GM19238 (cell line): ENCODE measurements at regions not wholly inside any gene's neighbourhood (a gene's known extent, or its start where the extent isn't known, plus 50 kb on each side); places are given as distances from the start of the nearest gene placed in this dataset.
"Not testable (repeated sequence)": the region's sequence is repeated elsewhere in the genome, so short reads cannot be mapped to it uniquely, and the experiment has no call there.

Experiments used
- DNase-seq: peaks from one replicate; pipeline ENCODE4 v3.0.0; 2011; ENCODE audit warnings: low spot score; ENCODE audit not compliant: insufficient read length

DNA sequence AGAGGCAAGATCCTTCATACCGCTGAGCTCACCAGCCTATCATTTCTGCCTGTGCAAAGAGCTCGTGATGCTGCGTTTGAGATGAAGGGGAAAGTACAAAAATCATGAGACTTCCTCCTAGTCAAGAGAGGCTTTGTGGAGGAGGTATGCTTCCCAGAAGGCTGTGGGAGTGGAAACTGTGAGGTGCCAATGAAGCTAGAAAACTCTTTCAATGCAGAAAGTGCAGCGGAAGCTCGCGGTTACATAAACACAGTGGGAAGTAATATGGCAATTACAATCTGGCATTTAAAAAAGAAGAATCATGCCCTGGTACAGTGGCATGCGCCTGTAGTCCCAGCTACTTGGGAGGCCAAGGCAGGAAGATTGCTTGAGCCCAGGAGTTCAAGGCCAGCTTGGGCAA is 134.8 kb downstream of the EHF start:
- DNase-seq = no peak

DNA sequence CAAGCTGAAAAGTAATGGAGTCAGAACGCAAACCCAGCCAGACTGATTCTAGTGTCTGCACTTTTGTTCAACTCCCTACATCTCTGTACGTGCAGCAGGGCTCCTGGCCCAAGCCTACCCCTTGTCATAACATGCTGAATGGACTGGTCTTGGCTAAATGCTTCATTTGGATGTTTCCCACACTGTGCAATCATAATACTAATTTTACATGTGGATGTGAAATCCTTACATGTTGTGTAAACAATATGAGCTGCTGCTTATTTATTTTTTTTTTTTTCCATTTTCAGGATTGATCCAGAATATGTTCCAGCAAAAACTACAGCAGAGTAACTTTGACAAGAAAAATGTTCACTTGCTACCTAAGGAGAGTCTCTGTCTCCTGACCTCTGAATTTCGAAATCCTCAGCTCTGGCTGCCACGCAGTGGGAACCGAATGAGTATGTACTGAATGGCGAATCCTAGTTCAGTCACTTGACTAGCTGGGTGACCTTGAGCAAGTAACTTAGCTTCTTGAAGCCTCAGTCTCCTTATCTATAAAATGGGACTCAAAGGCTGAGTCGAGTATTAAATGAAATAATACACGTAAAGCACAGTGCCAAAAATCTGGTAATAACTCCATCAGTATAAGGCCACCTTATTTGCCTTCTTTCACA is 133.4 kb downstream of the EHF start:
- DNase-seq = no peak

GRCh38 chr11:34750692-34751405 is 130.0 kb downstream of the EHF start:
- no peak for DNase-seq

DNA sequence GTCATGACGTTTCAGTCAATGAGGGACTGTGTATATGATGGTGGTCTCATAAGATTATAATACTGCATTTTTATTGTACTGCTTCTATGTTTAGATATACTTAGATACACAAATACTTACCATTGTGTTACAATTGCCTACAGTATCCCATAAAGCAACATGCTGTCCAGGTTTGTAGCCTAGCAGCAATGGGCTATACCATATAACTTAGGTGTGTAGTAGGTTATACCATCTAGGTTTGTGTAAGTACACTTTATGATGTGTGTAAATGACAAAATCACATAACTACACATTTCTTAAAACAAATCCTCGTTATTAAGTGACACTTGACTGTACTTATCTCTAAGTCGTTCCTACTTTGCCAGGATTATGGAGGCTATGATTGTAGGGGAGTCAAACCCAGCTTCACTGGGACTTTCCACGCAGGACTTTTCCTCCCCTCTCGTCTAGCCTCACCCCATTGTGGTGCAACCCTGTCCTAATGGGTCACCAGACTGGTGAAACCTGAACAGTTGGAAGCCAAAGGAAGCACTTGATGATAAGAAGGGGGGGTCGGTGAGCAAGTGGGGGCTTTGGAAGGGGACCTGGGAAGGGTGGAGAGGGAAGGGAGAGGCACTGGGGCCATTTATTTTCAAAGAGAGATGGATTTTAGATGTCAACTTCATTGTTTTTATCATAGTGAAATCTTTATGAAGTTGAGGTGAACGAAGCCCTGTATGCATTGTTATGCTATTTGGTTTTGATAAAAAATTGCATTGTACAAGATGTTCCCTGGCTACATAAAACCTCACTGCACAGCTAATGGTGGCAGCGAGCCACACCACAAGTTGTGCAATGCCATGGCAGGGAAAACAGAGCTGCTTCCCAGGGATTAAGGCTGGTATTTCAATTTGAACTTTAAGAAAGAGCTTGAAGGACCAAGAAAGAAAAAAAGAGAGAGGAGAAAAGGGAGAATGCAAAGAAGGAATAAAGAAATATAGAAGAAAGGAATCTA is 129.1 kb downstream of the EHF start:
- DNase-seq = no peak

GRCh38 chr11:34748036-34748435 is 127.1 kb downstream of the EHF start:
- no peak for DNase-seq

DNA sequence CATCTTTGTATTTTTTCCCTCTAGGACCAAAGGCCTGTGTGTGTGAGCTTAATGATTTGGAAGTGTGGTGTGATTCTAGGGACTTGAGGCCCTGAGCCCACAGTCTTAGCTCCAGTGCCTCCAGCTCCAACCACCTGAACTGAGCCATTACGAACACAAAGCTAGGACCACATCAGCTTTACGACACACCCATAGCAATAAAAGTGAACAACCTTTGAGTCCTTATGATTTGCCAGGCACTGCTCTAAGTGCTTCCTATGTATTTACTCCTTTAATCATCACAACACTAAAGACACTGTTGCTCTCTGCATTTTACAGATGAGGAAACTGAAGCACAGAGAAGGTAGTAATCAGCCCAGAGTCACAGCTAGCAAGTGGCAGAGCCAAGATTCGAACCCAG is 126.4 kb downstream of the EHF start:
- no peak for DNase-seq

DNA sequence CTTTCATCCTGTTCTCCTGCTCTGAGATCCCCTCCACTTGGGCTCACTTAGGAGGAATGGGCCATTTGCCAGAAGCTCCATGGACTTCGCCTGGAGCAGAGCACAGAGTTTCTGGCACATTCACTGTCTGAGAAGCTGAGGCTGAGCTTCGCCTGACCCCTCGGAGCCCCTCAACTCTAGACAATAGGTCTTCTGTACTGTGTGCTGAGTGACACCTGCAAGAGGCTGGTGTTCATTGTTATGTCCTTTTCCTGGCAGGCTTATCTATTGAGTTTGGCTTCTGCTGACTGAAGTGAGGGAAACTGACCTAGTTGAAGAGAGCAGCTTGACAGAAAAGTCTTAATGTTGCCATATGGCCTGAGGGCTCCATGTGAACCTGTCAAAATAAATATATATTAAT is 124.3 kb downstream of the EHF start:
- no peak for DNase-seq

DNA sequence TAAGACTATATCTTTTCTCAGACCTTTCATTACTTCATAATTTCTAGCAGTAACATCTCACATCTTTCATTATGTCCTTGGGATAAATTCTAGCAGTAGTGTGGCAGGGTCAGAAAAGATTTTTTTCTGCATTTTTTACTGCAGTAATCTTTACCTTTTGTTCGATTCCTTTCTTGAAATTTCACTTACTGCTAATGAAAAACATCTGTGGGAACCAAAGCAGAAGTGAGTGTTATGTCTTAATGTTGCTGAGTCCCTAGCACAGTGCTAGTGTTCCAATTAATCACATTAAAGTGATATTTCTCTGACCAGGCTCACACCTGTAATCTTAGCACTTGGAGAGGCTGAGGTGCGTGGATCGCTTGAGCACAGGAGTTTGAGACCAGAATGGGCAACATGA is 123.6 kb downstream of the EHF start:
- no peak for DNase-seq

- no peak for DNase-seq
Measured at GRCh38 chr11:34738237-34738636, 117.3 kb downstream of the EHF start.

DNA sequence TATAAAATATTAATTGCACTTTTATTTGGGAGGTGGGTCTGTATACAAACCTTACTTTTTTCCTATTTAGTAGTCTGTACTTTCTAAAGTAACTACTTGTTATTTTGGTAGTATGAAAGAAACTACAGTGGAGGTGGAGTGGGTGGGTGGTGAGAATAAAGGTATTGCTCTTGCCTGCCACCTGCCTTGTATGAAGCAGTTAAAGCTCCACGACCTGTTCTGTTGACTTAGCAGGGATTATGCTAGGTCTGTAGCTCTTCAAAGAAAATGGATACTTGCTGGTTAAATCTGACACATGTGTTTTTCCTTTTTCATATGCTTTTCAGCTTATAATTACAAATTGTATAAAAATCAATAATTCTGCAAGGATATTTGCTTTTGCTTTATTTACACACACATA is 111.9 kb downstream of the EHF start:
- no peak for DNase-seq

DNA sequence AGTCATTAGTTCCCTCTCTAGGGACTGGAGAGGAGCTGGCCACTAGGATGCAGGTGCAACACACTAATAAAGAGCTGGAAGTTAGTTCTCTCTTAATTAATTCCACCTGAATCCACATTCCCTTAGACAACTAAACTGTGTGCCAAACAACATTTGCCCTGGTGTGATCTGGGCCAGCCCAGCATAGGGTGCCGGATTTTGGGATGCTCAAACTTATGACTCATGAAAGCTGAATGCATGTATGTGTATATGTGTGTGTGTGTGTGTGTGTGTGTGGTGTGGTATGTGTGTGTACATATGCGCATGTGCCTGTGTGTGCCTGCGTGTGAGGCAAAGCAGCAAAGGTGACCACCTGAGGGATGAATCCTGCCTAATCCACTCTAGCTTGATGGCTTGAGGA is 110.7 kb downstream of the EHF start:
- no peak for DNase-seq

DNA sequence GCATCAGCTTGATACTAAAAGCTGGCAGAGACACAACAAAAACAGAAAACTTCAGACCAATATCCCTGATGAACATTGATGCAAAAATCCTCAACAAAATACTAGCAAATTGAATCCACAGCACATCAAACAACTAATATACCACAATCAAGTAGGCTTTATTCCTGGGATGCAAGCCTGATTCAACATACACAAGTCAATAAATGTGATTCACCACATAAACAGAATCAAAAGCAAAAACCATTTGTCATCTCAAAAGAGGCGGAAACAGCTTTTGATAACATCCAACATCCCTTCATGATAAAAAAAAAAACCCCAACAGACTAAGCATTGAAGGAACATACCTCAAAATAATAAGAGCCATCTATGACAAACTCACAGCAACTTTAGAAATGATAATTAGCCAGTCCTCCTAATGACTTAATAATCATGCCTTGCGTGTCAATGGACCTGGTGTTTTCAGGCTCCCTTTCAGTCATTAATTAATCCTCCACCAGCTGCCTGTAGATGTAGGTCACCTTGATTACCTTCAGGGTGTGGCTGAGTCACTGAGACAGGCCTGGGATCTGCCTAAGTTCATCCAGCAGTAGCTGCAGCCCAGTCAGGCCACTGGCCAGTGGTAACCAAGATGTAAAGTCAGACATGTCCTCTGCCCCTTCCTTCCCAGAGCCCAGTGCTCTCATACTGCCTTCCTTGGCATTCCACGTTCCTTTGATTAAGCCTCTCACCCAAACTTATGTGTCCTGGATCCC is 109.8 kb downstream of the EHF start:
- DNase-seq = no peak

GRCh38 chr11:34728609-34729008 is 107.7 kb downstream of the EHF start:
- no peak for DNase-seq

- no peak for DNase-seq
Measured at GRCh38 chr11:34727228-34727737, 106.4 kb downstream of the EHF start.

- no peak for DNase-seq
Measured at GRCh38 chr11:34724973-34725372, 104.1 kb downstream of the EHF start.

GRCh38 chr11:34721646-34722045 is 100.8 kb downstream of the EHF start:
- no peak for DNase-seq

DNA sequence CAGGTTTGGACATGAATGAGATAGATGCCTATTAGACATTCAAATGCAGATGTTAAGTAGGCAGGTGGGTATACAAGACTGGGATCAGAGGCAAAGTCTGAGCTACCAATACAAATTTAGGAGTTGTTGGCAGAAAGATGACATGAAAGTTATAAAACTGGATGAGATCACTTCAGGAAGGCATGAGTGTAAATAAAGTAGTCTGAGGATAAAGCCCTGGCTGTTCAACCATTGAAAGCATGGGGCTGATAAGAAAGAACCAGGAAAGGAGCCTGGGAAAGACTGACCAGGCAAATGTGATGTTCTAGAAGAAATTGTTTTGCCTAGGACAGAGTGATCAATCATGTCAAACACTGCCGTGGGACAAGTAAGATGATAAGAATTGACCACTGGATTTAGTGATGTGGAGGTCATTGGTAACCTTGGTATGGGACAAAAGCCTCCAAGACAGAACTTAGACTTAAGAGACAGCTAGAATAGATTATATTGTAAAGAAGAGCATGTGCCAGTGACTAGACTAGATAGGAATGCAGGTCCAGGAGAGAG is 98.5 kb downstream of the EHF start:
- DNase-seq = no peak

GRCh38 chr11:34713631-34714030 is 92.7 kb downstream of the EHF start:
- DNase-seq = not testable (repeated sequence)
